GM19238 (cell line): ENCODE measurements at regions not wholly inside any gene's neighbourhood (a gene's known extent, or its start where the extent isn't known, plus 50 kb on each side); places are given as distances from the start of the nearest gene placed in this dataset.

ENCODE experiments used
- DNase-seq: peaks from one replicate; pipeline ENCODE4 v3.0.0; 2011; ENCODE audit warnings: low spot score; ENCODE audit not compliant: insufficient read length

DNA sequence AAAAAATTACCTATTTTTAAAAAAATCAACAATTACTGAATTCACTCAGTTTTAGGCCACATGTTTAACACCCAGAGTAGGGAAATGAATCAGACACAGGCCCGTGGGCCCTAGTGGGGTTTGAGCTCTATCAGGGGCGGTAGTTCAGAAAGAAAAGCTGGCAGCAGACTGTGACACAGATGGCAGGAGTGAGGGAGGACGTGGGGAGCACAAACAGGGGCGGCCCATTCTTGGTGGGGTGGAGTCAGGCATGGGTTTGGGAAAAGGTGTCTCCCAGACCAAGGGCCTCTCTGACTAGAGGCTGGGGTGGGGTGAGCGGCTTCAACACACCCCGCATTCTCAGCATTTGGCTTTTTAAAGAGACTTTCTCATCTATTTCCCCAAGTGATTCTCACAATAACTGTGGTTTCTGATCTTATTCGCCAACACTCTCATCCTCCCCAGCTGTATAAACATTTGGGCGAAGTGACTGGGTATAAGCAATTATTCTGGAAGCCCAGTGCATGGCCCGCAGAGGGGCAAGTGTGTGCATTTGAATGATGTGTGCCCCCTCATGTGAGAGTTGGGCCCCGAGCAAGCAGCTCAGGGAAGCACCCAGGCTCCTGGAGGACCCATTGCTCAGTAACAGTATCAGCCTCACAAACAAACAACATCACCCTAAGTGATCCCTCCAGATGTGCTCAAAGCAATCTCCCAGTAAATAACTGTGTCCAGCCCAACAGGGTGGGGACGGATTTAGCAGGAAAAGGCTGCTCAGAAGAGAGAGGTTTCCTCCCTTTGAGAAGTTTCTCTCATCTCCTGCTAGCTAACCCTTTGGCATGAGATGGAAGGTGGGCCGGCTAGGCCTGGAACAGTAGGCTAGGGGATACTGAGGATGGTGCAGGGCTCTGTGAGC lies 437.6 kb upstream of the ZMIZ1 start:
- no peak for DNase-seq

DNA sequence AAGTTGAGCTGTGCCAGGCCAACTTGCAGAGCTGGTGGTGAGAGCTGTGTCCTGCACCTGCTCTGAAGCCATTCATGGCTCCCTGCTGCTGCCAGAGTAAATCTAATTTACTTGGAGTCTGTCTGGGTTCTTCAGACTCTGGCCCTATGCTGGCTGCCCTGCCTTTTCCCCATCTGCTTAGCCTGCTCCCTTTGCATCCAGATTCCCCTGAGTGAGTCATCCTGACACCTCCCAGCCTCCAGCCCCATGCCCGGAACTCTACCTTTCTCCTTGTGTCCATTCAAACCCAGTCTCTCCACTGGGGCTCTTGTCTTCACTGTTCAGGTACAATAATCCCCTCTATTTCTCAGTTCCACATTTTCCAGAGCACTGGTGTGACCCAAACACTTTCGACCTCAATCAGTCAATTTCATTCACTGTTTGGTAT lies 434.4 kb upstream of the ZMIZ1 start:
- DNase-seq = no peak

DNA sequence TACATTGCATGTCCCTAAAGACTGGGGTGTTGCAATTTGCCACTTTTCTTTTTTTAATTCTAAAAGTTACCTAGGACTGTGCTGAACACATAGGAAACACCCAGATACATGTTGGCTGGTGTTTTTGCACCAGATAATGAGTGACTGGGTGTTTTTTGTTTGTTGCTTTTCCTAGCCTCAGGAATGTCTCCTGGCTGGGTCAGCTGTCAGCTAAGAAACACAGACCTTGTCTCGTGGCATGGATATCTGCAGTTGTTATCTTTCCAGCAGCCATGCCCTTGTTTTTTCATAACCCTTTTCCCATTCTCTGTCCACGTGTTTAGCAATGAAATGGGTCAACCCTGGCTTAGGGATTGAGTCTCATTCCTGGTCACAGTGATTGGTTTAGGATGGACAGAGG lies 433.9 kb upstream of the ZMIZ1 start:
- no peak for DNase-seq

DNA sequence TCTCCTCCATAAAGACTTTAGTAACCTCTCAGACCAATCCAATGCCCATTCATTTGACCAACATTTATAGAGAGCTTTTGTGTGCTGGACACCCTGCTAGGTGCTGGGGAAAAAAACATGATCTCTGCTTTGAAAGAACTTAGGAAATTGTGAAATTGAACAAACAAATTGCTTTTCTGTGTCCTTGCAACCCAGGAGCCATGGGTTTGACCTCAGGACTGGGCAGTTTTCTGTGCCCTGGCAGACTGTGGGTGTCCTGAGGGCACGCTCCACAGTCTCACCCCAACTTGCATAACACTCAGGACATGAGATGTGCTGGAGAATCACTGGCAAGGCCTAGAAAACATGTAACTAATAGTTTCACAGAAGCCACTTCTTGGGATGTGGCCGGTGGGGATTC lies 429.1 kb upstream of the ZMIZ1 start:
- no peak for DNase-seq

GRCh38 chr10:78640796-78641636 lies 427.8 kb upstream of the ZMIZ1 start:
- DNase-seq = no peak

DNA sequence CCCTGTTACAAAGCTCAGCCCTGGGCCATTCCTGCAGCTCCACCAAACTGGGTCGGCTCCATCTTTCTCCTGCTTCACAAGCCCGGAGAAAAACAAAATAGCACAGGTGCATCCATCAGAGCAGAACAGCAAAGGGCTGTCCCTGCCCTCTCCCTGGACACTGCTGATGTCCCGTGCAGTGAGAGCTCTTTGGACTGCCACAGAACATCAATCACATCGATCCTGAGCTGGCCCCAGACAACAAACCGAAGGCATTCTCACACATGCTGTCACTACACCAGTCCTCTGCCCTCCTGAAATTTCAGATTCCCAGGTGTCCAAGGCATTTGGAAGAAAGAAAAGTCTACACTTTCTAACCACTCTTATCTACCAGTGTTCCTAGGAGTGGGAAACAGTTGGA lies 427.1 kb upstream of the ZMIZ1 start:
- no peak for DNase-seq

GRCh38 chr10:78642269-78642816 lies 426.4 kb upstream of the ZMIZ1 start:
- DNase-seq = no peak

- DNase-seq = no peak
Observed at GRCh38 chr10:78643513-78643912, 425.3 kb upstream of the ZMIZ1 start.

GRCh38 chr10:78644550-78644949 lies 424.2 kb upstream of the ZMIZ1 start:
- DNase-seq = no peak

- no peak for DNase-seq
Observed at GRCh38 chr10:78645169-78645686, 423.5 kb upstream of the ZMIZ1 start.

GRCh38 chr10:78645975-78646374 lies 422.8 kb upstream of the ZMIZ1 start:
- no peak for DNase-seq

GRCh38 chr10:78648256-78648860 lies 420.4 kb upstream of the ZMIZ1 start:
- DNase-seq = no peak

DNA sequence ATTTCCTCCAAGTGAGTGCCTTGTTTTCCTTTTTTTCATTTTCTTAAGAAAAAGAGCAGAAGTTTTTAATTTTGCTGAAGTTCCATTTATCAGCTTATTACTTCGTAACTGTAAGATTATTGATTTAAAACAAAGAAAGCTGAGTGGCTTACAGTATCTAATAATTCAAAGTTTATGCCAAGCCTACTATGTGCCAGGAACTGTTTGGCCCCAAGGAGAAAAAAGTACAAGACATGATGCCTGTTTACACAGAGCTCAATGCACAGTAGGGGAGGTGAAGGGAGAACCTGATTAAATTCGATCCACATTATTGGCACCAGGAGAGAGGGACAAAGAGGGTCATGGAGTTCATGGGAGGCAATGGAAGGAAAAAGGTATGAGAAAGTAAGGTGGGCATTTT lies 419.3 kb upstream of the ZMIZ1 start:
- DNase-seq = no peak

DNA sequence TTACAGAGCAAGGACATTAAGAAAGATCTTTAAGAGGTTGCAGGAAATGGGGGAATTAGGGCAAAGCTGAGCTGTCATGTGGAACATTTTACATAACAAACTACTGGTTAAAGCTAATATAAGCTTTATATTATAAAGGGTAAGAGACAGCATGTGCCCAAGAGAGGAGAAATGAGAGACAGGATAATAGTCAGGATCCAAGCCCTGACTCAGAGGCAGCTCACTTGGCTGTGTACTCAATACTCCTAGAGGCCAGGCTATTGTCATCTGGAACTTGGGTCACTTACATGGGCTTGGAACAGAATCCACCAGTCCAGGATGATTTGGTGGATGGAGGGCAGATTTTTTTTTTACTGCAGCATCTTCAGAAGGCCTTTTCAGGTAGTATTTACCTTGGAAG lies 418.6 kb upstream of the ZMIZ1 start:
- no peak for DNase-seq

DNA sequence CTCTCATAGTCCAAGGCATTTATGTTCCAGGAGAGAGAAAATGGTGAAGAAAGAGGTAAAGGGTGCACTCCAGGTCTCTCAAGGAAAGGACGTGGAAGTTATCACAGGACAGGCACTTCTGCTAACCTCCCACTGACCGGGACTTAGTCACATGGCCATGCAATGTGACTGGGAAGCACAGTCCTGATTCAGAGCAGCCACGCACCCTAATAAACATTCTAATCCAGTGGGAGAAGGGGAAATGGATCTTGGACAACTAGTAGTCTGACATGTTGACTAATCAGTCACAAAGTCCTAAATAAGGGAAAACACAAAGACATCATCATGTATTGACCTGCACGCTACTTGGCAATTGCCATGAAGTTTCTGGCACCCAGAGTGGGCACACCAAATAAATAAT lies 417.5 kb upstream of the ZMIZ1 start:
- no peak for DNase-seq

GRCh38 chr10:78653555-78653954 lies 415.2 kb upstream of the ZMIZ1 start:
- no peak for DNase-seq

- no peak for DNase-seq
Observed at GRCh38 chr10:78654047-78654590, 414.6 kb upstream of the ZMIZ1 start.

DNA sequence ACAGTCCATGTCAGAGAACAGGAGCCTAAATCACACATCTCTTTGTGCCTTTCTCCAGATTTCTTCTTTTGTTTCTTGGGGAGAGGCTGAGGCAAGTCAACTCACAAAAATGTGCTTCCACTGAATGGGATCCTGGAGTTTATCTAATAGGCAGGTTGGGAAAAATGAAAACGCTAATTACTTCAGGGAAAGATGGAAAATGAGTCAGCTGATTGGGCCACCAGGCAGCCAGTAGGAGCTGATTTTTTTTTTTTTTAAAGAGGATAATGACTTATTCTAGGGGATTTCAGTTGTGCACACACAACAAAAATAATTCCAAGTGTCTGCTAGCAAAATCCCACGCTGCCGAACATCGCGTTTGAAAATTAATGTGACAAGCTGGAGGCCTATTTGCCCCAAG lies 412.8 kb upstream of the ZMIZ1 start:
- DNase-seq = no peak

DNA sequence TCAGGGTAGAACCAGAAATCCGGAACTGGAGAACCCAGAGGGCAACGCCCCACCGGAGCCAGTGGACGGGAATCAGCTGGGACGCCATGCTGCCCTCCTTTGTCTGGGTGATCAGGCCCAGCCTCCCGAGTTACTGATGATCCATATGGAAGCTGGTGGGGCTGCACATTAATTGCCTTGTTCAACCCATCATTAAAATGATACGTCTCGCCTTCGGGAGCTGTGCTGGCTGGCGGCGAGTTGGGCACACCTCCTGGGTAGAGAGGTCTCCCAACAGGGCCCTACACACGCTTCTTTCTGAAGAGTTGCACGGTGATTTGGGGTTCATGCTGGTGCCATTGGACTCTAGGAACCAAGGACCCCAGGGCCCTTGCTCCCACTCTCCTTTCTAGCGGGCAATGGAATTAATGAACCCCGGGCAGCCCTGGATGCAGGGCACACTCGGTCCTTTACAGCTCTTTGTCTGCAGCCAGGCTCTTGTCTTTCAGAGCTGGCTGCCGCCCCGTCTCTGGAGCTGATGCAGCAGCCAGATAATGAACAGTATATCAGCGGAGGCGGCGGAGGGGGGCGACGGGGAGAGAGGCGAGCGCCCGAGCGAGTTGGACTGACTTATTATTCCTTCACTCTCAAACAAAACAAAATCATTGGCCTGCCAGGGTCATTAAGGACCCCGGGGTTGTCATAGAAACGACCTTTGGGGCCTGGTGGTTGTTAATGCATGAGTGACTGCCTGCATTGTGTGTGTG lies 412.2 kb upstream of the ZMIZ1 start:
- DNase-seq = no peak

GRCh38 chr10:78657163-78657861 lies 411.5 kb upstream of the ZMIZ1 start:
- DNase-seq = peak; percentile 40
